ENCODE measurements at regions not wholly inside any gene's neighbourhood (a gene's known extent, or its start where the extent isn't known, plus 50 kb on each side); places are given as distances from the start of the nearest gene placed in this dataset.

GRCh38 chr3:30530084-30530483 is 76.3 kb upstream of the TGFBR2 start:
- TF ChIP-seq CTCF (IDR thresholded peaks at IDR 0.05; ENCODE audit: low read depth, low read length, poor library complexity, severe bottlenecking): no peak
- no peak for TF ChIP-seq EZH2phosphoT487 (IDR thresholded peaks at IDR 0.05; ENCODE audit: borderline replicate concordance, low read length)

Measured in DOHH2 (cell line).